Spleen (tissue), 11 donors: ENCODE measurements at regions not wholly inside any gene's neighbourhood (a gene's known extent, or its start where the extent isn't known, plus 50 kb on each side); places are given as distances from the start of the nearest gene placed in this dataset.

Experiments
- DNase-seq: peaks from one replicate; pipeline ENCODE4 v3.0.0-alpha.2; 2020
- H3K27ac ChIP-seq, 8 donors: fragments of 200-600 bp; sonication (generic) in 7 of 8; 1 replicate in 4 of 8; 2 replicates in 4 of 8; pipeline versions ENCODE4 v1.5.0 to v1.8.0; 2016 to 2021; ENCODE audit warnings: inconsistent platforms in 4 of 8, mild to moderate bottlenecking in 4 of 8, moderate library complexity in 1 of 8
- H3K27me3 ChIP-seq, 7 donors: fragments of 200-600 bp; sonication (generic) in 6 of 7; replicated peaks in 1 of 7; 1 replicate in 4 of 7; 2 replicates in 3 of 7; pipeline versions ENCODE4 v1.5.0 to v1.8.0; 2016 to 2021; ENCODE audit warnings: inconsistent platforms in 3 of 7, mild to moderate bottlenecking in 1 of 7
- H3K36me3 ChIP-seq, 6 donors: fragments of 200-600 bp; sonication (generic) in 5 of 6; 1 replicate in 4 of 6; 2 replicates in 2 of 6; pipeline versions ENCODE4 v1.5.0 to v1.8.0; 2016 to 2021; ENCODE audit warnings: inconsistent platforms in 2 of 6
- H3K4me1 ChIP-seq, 6 donors: fragments of 200-600 bp; sonication (generic) in 5 of 6; 1 replicate in 3 of 6; 2 replicates in 3 of 6; pipeline versions ENCODE4 v1.5.0 to v1.8.0; 2016 to 2021; ENCODE audit warnings: inconsistent platforms in 3 of 6
- H3K4me3 ChIP-seq, 8 donors: fragments of 200-600 bp; sonication (generic) in 7 of 8; 1 replicate in 4 of 8; 2 replicates in 4 of 8; pipeline versions ENCODE4 v1.5.0 to v1.8.0; 2016 to 2021; ENCODE audit warnings: inconsistent platforms in 4 of 8, mild to moderate bottlenecking in 4 of 8, moderate library complexity in 2 of 8
- H3K9me3 ChIP-seq, 8 donors: fragments of 200-600 bp; sonication (generic) in 7 of 8; 1 replicate in 4 of 8; 2 replicates in 4 of 8; pipeline versions ENCODE4 v1.5.0 to v1.8.0; 2016 to 2021; ENCODE audit warnings: inconsistent platforms in 4 of 8
- CTCF ChIP-seq, 11 experiments: fragments of 200-600 bp in 7 of 11; fragments of 450-650 bp in 4 of 11; sonication (generic) in 4 of 11; IDR thresholded peaks in 8 of 11; conservative IDR thresholded peaks in 3 of 11; 1 replicate in 7 of 11; 2 replicates in 4 of 11; pipeline versions ENCODE4 v1.4.0 to v1.8.0; 2016 to 2021; ENCODE audit warnings: antibody characterized with exemption in 11 of 11, inconsistent platforms in 4 of 11, mild to moderate bottlenecking in 1 of 11
- POLR2A ChIP-seq, 3 donors: fragments of 450-650 bp; IDR thresholded peaks; one replicate each; pipeline ENCODE4 v1.5.1; 2017; ENCODE audit warnings: antibody characterized with exemption in 3 of 3, mild to moderate bottlenecking in 1 of 3
- POLR2AphosphoS5 ChIP-seq, 3 donors: sonication (generic); formaldehyde crosslinking; IDR thresholded peaks; one replicate each; pipeline ENCODE4 v1.5.1; 2017; ENCODE audit warnings: antibody characterized with exemption in 3 of 3
- WGBS, 5 donors: extraction: QIAGEN DNeasy Blood & Tissue Kit in 3 of 5; methylation state at CpG; one replicate each; pipeline versions ENCODE4 v1.1.5 to v1.1.7; 2013 to 2018; 5-methylcytosine and 5-hydroxymethylcytosine counted together
- intact Hi-C: fragments of 100-400 bp; cut with DNase I; formaldehyde crosslinking; loops from one replicate; pipeline ENCODE4 v1.15.0; 2023; ENCODE audit warnings: low total_unique reads
- donor health status: healthy with polysubstance abuse.
- donor health status: DM: no; HTN: no; CAD: no; lungs with moderate emphysema.
- donor health status: DM: no; HTN: no; CAD: no.
- donor health status: Bipolar disorder and iron deficiency.
- donor health status: healthy.
- donor health status: DM: no; HTN: no; CAD: no.
- donor health status: DM: yes; HTN: yes; CAD: no.

- intact Hi-C loops: no loop called here
- no peak overlapping the region for H3K4me3 ChIP-seq
- TF ChIP-seq POLR2A (IDR thresholded peaks at IDR 0.05) (no peak), POLR2AphosphoS5 (IDR thresholded peaks at IDR 0.05) (no peak), CTCF (IDR thresholded peaks at IDR 0.05 in 8 of 11, conservative IDR thresholded peaks at IDR 0.05 in 3 of 11) (no peak)
- peaks cover 0 to 3% (median 0%) of the 10 kb centered on the region in 8 donors for H3K9me3 ChIP-seq
- no peak for DNase-seq
- WGBS, 5 donors: 90 to 97% (median 94%) methylated on average over 11 of the region's 11 CpGs
- H3K27ac ChIP-seq: no peak overlapping the region
- H3K27me3 ChIP-seq: no peaks in the 10 kb centered on the region
- H3K4me1 ChIP-seq: no peaks in the 10 kb centered on the region
- no peaks in the 10 kb centered on the region for H3K36me3 ChIP-seq
Measured at GRCh38 chr13:72170571-72170970, 303.6 kb upstream of the DACH1 start.

GRCh38 chr13:72168126-72168855 lies 301.3 kb upstream of the DACH1 start:
- Histone ChIP-seq H3K36me3 (no peaks in the 10 kb centered on the region), H3K4me3 (no peak overlapping the region), H3K27ac (no peak overlapping the region), H3K9me3 (peaks cover 0 to 4% (median 0%) of the 10 kb centered on the region in 8 donors), H3K4me1 (no peaks in the 10 kb centered on the region), H3K27me3 (no peaks in the 10 kb centered on the region)
- no peak for DNase-seq
- 54 to 60% (median 59%) methylated on average over 8 of the region's 8 CpGs for WGBS, 5 donors
- intact Hi-C loops: no loop called here
- TF ChIP-seq POLR2AphosphoS5 (IDR thresholded peaks at IDR 0.05): no peak
- TF ChIP-seq CTCF (IDR thresholded peaks at IDR 0.05 in 8 of 11, conservative IDR thresholded peaks at IDR 0.05 in 3 of 11): no peak
- TF ChIP-seq POLR2A (IDR thresholded peaks at IDR 0.05): no peak

GRCh38 chr13:72166102-72166650 lies 299.2 kb upstream of the DACH1 start:
- Histone ChIP-seq H3K36me3 (no peaks in the 10 kb centered on the region), H3K27me3 (no peaks in the 10 kb centered on the region), H3K27ac (no peak overlapping the region), H3K9me3 (peaks cover 0 to 4% (median 0%) of the 10 kb centered on the region in 8 donors), H3K4me1 (no peaks in the 10 kb centered on the region), H3K4me3 (no peak overlapping the region)
- intact Hi-C loops: no loop called here
- TF ChIP-seq POLR2AphosphoS5 (IDR thresholded peaks at IDR 0.05): no peak
- no peak for TF ChIP-seq CTCF (IDR thresholded peaks at IDR 0.05 in 8 of 11, conservative IDR thresholded peaks at IDR 0.05 in 3 of 11)
- TF ChIP-seq POLR2A (IDR thresholded peaks at IDR 0.05): no peak
- DNase-seq: no peak
- WGBS, 5 donors: 44 to 67% (median 57%) methylated on average over 2 of the region's 2 CpGs

- no peak for TF ChIP-seq POLR2AphosphoS5 (IDR thresholded peaks at IDR 0.05)
- TF ChIP-seq CTCF (IDR thresholded peaks at IDR 0.05 in 8 of 11, conservative IDR thresholded peaks at IDR 0.05 in 3 of 11): no peak
- no peak for TF ChIP-seq POLR2A (IDR thresholded peaks at IDR 0.05)
- Histone ChIP-seq H3K9me3 (peaks cover 0 to 4% (median 0%) of the 10 kb centered on the region in 8 donors), H3K27me3 (no peaks in the 10 kb centered on the region), H3K36me3 (no peaks in the 10 kb centered on the region), H3K4me3 (no peak overlapping the region), H3K27ac (no peak overlapping the region), H3K4me1 (no peaks in the 10 kb centered on the region)
- intact Hi-C loops: no loop called here
- 84 to 97% (median 97%) methylated on average over 1 of the region's 1 CpG for WGBS, 5 donors
- no peak for DNase-seq
Measured at GRCh38 chr13:72165276-72165675, 298.3 kb upstream of the DACH1 start.
